ENCODE measurements at regions not wholly inside any gene's neighbourhood (a gene's known extent, or its start where the extent isn't known, plus 50 kb on each side); places are given as distances from the start of the nearest gene placed in this dataset.
"Not testable (repeated sequence)": the region's sequence is repeated elsewhere in the genome, so short reads cannot be mapped to it uniquely, and the experiment has no call there.

DNA sequence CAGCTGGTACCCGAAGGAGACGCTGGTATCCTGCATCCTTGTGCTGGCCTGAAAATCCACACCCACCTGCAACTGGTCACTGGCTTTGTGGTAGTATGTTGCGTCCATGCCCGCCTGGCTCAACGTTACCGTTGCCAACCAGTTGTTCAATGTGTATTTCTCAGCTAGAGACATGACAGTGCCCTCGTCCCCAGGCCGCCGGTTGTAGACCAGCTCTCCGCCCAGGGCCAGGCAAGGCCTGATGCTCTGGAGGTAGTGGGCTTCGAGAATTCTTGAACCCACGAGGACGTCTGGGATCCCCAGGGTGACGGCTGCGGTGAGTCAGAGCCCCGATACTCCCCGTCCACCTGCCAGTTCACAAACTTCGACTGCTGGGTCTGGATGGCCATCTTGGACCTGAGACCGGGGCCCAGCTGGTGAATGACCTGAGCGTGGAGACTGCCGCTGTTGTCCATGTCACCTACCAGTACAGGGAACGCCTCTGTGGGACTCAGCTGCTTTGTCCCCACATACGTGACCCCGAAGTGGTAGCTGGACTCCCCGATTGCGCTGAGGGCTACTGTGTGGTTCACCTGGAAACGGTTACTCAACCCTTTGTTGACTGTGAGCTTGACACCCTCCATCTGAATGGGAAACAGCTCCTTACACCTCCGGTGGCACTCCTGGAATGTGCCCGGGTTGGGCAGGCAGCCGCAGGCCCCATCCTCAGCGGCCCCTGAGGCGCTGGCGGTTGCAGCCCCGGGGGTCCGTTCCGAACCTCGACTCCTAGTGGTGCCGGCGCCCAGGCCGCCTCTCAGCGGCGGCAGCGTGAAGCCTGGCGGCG, 165.0 kb downstream of the POTEM start:
- not testable (repeated sequence) for H3K27me3 ChIP-seq; H3K9me3 ChIP-seq; DNase-seq (ENCODE audit: low spot score in 2 of 2); H3K4me3 ChIP-seq; H3K4me1 ChIP-seq; H3K27ac ChIP-seq; H3K36me3 ChIP-seq
- no CpG with 5 or more reads among the region's 45 CpGs for WGBS, 2 donors

DNA sequence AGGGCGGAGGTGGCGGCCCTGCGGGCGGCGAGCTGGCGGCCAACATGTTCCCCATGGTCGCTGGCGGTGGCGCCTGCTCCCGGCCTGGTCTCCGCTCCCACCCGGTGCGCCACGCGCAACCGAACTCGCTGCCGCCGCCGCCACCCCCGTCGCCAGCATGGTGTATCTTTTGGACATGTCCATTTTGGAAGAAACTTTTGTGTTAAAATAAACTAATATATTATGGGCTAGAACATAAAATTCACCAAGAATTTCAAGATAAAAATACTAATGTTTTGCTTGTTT, 165.5 kb downstream of the POTEM start:
- H3K27ac ChIP-seq; H3K36me3 ChIP-seq; H3K4me3 ChIP-seq; H3K9me3 ChIP-seq; H3K27me3 ChIP-seq; H3K4me1 ChIP-seq; DNase-seq (ENCODE audit: low spot score in 2 of 2): not testable (repeated sequence)
- no CpG with 5 or more reads among the region's 22 CpGs for WGBS, 2 donors

DNA sequence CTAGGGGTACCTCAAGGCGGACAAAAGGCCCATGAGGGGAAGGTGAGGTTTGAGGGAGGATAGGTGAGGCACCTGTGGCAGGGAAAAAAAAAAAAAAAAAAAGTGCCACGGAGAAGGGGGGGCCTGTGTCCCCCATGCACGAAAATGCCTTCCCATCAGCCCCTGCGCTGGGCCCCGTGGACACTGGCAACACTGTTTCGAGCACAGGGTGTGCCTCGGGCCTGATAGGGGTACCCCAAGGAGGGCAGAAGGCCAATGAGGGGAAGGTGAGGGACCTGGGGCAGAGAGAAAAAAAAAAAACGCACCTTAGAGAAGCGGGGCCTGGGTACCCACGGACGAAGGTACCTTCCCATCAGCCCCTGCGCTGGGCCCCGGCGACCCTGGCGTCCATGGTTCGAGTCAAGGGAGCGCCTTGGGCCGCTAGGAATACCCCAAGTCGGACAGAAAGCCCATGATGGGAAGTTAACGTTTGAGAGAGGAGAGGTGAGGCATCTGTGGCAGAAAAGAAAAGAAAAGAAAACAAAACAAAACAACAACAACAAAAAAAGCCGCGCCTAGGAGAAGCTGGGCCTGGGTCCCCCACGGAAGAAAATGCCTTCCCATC, 190.0 kb downstream of the POTEM start:
- not testable (repeated sequence) for H3K36me3 ChIP-seq; H3K27me3 ChIP-seq; H3K4me3 ChIP-seq; H3K4me1 ChIP-seq; H3K27ac ChIP-seq; DNase-seq (ENCODE audit: low spot score in 2 of 2)
- WGBS, 2 donors = 80% methylated on average over 3 to 6 of the region's 23 CpGs
- peaks cover 0 to 15% (median 0%) of the 10 kb centered on the region in 4 donors for H3K9me3 ChIP-seq

GRCh38 chr14:19158012-19158411, 190.8 kb downstream of the POTEM start:
- not testable (repeated sequence) for H3K27ac ChIP-seq; H3K4me3 ChIP-seq; H3K4me1 ChIP-seq; H3K27me3 ChIP-seq; DNase-seq (ENCODE audit: low spot score in 2 of 2); H3K36me3 ChIP-seq
- peaks cover 0 to 18% (median 0%) of the 10 kb centered on the region in 4 donors for H3K9me3 ChIP-seq
- WGBS, 2 donors = 100% methylated on average over 1 of the region's 21 CpGs; no CpG with 5 or more reads in 1 of the 2 donors

DNA sequence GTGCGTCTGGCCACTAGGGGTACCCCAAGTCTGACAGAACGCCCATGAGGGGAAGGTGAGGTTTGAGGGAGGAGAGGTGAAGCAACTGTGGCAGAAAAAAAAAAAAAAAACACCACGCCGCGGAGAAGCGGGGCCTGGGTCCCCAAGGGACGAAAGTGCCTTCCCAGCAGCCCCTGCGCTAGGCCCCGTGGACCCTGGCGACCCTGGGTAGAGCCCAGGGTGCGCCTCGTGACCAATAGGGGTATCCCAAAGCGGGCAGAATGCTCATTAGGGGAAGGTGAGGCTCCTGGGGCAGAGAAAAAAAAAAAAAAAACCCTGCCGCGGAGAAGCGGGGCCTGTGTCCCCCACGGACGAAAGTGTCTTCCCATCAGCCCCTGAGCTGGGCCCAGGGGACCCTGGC, 191.4 kb downstream of the POTEM start:
- not testable (repeated sequence) for H3K27me3 ChIP-seq; H3K4me3 ChIP-seq; DNase-seq (ENCODE audit: low spot score in 2 of 2); H3K4me1 ChIP-seq; H3K36me3 ChIP-seq; H3K27ac ChIP-seq
- H3K9me3 ChIP-seq = peaks cover 0 to 18% (median 0%) of the 10 kb centered on the region in 4 donors
- WGBS, 2 donors = 100% methylated on average over 1 of the region's 18 CpGs; no CpG with 5 or more reads in 1 of the 2 donors

DNA sequence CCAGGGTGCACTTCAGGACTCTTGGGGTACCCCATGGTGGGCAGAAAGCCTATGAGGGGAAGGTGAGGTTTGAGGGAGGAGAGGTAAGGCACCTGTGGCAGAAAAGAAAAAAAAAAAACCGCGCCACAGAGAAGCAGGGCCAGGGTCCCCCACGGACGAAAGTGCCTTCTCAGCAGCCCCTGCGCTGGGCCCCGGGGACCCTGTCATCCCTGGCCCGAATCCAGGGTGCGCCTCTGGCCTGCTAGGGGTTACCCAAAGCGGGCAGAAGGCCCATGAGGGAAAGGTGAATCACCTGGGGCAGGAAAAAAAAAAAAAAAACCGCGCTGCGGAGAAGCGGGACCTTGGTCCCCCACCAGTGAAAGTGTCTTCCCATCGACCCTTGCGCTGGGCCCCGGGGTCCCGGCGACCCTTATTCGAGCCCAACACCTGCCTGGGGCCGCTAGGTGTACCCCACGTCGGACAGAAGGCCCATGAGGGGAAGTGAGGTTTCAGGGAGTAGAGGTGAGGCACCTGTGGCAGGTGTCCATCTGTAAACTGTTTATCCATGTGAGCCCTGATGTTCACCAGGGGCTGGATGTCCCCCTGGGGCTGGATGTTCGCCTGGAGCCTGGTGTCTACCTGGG, 191.9 kb downstream of the POTEM start:
- 60% methylated on average over 4 of the region's 23 CpGs; no CpG with 5 or more reads in 1 of the 2 donors for WGBS, 2 donors
- not testable (repeated sequence) for H3K36me3 ChIP-seq; DNase-seq (ENCODE audit: low spot score in 2 of 2)

GRCh38 chr14:19160379-19160778, 193.1 kb downstream of the POTEM start:
- not testable (repeated sequence) for H3K36me3 ChIP-seq; H3K4me1 ChIP-seq; DNase-seq (ENCODE audit: low spot score in 2 of 2); H3K4me3 ChIP-seq; H3K27ac ChIP-seq; H3K27me3 ChIP-seq
- H3K9me3 ChIP-seq = peaks cover 0 to 23% (median 0%) of the 10 kb centered on the region in 4 donors
- 40% methylated on average over 1 of the region's 1 CpG; no CpG with 5 or more reads in 1 of the 2 donors for WGBS, 2 donors

More for the DNA sequence above, 191.9 kb downstream of the POTEM start:
- not testable (repeated sequence) for H3K4me1 ChIP-seq, H3K4me3 ChIP-seq, H3K27me3 ChIP-seq, H3K27ac ChIP-seq
- H3K9me3 ChIP-seq = peaks cover 0 to 23% (median 0%) of the 10 kb centered on the region in 4 donors

DNA sequence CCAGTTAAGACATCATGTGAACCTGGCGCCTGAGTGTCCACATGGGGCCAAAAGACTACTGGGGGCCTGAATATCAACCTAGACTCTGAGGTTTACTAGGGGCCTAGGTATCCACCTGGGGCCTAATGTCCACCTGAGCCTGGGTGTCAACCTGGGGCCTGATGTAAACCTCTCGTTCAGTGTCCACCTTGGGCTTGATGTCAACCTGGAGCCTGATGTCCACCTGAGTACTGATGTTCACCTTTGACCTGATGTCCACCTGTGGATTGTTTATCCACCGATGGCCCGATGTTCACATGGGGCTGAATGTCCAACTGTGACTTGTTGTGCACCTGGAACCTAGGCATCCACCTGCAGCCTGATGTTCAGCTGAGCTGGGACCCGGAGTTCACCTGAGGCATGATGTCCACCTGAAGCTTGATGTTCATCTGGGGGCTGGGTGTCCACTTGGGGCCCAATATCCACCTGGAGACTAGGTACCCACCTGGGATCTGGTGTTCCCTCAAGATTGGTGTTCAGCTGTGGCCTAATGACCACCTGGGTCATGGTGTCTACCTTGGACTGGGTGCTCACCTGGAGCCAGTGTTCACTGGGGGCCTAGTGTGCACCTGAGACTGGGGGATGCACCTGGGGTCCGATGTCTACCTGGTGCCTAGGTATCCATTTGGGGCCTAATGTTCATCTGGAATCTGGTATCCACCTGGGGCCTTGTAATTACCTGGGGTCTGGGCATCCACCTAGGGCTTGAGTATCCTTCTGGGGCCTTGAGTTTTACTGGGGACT, 194.2 kb downstream of the POTEM start:
- not testable (repeated sequence) for H3K27me3 ChIP-seq; H3K4me3 ChIP-seq; DNase-seq (ENCODE audit: low spot score in 2 of 2); H3K27ac ChIP-seq; H3K4me1 ChIP-seq; H3K36me3 ChIP-seq
- WGBS, 2 donors = 87 to 92% methylated on average over 5 to 6 of the region's 6 CpGs
- H3K9me3 ChIP-seq = peaks cover 0 to 23% (median 0%) of the 10 kb centered on the region in 4 donors

GRCh38 chr14:19162034-19162706, 194.9 kb downstream of the POTEM start:
- H3K36me3 ChIP-seq; H3K27ac ChIP-seq; H3K4me1 ChIP-seq; H3K4me3 ChIP-seq; DNase-seq (ENCODE audit: low spot score in 2 of 2); H3K27me3 ChIP-seq: not testable (repeated sequence)
- 66 to 74% methylated on average over 6 to 7 of the region's 7 CpGs for WGBS, 2 donors
- peaks cover 0 to 23% (median 0%) of the 10 kb centered on the region in 4 donors for H3K9me3 ChIP-seq

DNA sequence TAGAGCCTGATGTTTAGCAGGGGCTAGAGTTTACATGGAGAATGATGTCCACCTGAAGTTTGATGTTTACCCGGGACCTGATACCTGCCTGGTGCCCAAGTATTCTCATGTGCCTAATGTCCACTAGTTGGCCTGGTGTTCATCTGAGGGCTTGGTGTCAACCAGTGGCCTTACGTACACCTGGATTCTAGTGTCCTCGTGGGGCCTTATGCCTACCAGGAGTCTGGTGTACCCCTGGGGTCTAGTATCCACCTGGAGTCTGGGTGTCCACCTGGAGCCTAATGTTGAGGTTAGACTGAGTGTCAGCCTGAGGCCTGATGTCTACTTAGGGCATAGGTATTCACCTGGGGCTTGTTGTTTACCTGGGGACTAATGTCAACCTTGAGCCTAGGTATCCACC, 195.7 kb downstream of the POTEM start:
- H3K4me1 ChIP-seq; H3K36me3 ChIP-seq; H3K27ac ChIP-seq; DNase-seq (ENCODE audit: low spot score in 2 of 2); H3K27me3 ChIP-seq; H3K4me3 ChIP-seq: not testable (repeated sequence)
- peaks cover 0 to 30% (median 0%) of the 10 kb centered on the region in 4 donors for H3K9me3 ChIP-seq
- 83% methylated on average over 2 of the region's 3 CpGs; no CpG with 5 or more reads in 1 of the 2 donors for WGBS, 2 donors

DNA sequence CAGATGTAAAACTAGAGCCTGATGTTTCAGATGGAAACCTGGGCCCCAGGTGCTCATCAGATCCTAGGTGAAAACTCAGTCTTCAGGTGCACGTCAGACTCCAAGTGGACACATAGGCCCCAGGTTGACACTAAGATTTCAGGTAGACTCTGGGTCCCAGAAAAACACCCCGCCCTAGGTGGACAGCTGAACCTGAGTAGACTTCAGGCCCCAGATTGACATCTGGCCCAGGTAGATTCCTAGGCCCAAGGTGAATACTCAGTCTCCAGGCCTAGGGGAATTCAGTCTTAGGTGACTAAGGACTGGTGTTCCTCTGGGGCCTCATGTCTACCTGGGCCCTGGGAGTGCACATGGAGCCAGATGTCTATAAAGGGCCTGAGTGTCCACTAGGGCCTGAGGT, 196.7 kb downstream of the POTEM start:
- not testable (repeated sequence) for DNase-seq (ENCODE audit: low spot score in 2 of 2); H3K4me1 ChIP-seq; H3K36me3 ChIP-seq; H3K27me3 ChIP-seq; H3K4me3 ChIP-seq; H3K27ac ChIP-seq
- H3K9me3 ChIP-seq = peaks cover 0 to 30% (median 0%) of the 10 kb centered on the region in 4 donors
- 62 to 72% methylated on average over 2 of the region's 2 CpGs for WGBS, 2 donors

DNA sequence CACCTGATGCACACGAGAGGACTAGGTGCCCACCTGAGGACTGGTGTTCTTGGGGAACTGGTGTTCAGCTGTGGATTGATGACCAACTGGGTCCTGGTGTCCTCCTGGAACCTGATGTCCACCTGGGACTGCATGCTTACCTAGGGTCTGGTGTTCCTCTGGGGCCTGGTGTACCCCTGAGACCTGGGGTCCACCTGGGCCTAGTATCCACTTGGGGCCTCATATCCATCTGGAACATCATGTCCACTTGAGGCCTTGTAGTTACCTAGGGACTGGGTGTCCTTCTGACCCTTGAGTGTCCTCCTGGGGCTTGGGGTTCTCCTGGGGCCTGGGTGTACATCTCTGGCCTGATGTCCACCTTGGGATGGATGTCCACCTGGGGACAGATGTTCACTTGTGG, 197.2 kb downstream of the POTEM start:
- not testable (repeated sequence) for H3K4me3 ChIP-seq; H3K36me3 ChIP-seq; DNase-seq (ENCODE audit: low spot score in 2 of 2); H3K27me3 ChIP-seq; H3K27ac ChIP-seq; H3K4me1 ChIP-seq
- WGBS, 2 donors = no CpG with 5 or more reads among the region's 1 CpG
- peaks cover 0 to 30% (median 0%) of the 10 kb centered on the region in 4 donors for H3K9me3 ChIP-seq

Data from tibial nerve (tissue), 4 donors.